GM19351 (cell line): ENCODE measurements at regions not wholly inside any gene's neighbourhood (a gene's known extent, or its start where the extent isn't known, plus 50 kb on each side); places are given as distances from the start of the nearest gene placed in this dataset.
"Not testable (repeated sequence)": the region's sequence is repeated elsewhere in the genome, so short reads cannot be mapped to it uniquely, and the experiment has no call there.

Experiments
- ATAC-seq: cut with Tn5 transposase; IDR thresholded peaks from one replicate; pipeline ENCODE4 v1.9.1; 2021; ENCODE audit warnings: mild to moderate bottlenecking, moderate library complexity; ENCODE audit not compliant: unreplicated experiment

DNA sequence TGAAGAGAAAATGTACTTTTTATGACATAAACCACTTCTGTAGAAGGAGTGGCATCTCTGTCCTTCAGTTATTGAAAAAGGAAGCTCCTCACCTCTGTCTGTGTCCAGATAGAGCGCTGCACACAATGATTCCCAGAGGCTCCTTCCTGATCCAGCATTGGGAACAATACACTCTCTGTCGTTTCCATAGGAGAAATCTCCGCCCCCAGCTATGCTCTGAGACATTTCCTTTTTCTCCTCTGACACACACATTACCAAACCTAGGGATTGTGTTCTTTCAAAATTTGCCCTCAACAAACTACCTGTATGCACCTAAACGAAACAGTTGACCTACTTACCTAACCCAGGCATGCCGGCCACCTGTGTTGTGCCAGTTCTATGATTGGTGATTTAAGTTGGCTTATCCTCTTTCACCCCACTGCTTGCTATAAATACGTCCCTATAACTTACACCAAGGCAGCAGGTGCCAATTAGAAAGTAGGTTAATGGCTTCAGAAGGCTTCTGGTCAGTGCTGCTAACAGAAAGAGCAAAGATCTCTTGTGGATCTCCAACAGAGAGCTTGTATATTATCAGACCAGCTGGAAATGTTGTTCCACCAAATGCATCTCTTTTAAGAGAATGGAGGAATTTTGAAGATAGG, 140.1 kb upstream of the JCAD start:
- no peak for ATAC-seq

DNA sequence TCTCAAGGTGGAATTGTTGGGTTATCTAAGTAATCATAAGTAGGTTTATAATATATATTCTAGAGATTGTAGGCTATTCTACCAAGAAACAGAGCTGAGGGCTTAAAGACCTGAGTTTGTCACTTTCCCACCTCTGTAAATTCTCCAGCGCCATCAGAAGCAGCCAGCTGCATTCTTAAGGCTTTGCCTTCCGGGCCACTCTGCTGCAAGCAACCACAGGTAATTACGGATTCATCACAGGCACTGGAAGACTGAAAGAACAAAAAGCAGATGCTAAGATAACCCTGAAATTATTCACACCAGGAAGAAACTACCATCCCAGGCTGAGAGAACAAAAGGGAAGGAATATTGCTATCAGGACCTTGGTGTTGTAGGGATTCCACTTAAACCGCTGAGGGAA, 137.8 kb upstream of the JCAD start:
- no peak for ATAC-seq

DNA sequence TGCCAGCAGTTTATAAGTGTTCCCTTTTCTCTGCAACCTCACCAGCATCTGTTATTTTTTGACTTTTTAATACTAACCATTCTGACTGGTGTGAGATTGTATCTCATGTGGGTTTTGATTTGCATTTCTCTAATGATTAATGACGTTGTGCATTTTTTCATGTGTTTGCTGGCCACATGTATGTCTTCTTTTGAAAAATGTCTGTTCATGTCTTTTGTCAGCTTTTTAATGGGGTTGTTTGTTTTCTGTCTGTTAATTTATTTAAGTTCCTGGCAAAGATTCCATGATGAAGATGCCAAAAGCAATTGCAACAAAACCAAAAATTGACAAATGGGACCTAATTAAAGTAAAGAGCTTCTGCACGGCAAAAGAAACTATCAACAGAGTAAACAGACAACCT, 137.2 kb upstream of the JCAD start:
- ATAC-seq: not testable (repeated sequence)

DNA sequence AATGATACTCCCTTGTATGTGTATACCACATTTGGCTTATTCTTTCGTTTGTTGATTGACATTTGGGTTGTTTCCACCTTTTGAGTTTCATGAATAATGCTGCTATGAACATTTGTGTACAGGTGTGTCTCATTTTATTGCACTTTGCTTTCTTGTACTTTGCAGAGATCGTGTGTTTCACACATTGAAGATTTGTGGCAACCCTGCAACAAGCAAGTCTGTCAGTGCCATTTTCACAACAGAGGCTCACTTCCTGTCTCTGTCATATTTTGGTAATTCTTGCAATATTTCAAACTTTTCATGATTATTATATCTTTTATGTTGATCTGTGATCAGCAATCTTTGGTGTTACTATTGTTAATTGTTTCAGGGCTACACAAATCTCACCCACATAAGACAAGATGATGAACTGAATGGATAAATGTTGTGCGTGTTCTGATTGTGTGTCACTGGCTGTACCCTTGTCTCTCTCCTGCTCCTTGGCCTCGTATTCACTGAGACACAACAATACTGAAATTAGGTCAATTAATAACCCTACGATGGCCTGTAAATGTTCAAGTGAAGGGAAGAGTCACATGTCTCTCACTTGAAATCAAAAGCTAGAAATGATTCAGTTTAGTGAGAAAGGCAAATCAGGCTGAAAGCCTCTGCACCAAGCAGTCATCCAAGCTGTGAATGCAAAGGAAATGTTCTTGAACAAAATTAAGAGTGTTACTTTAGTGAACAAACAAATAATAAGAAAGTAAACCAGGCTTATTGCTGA, 133.6 kb upstream of the JCAD start:
- no peak for ATAC-seq

DNA sequence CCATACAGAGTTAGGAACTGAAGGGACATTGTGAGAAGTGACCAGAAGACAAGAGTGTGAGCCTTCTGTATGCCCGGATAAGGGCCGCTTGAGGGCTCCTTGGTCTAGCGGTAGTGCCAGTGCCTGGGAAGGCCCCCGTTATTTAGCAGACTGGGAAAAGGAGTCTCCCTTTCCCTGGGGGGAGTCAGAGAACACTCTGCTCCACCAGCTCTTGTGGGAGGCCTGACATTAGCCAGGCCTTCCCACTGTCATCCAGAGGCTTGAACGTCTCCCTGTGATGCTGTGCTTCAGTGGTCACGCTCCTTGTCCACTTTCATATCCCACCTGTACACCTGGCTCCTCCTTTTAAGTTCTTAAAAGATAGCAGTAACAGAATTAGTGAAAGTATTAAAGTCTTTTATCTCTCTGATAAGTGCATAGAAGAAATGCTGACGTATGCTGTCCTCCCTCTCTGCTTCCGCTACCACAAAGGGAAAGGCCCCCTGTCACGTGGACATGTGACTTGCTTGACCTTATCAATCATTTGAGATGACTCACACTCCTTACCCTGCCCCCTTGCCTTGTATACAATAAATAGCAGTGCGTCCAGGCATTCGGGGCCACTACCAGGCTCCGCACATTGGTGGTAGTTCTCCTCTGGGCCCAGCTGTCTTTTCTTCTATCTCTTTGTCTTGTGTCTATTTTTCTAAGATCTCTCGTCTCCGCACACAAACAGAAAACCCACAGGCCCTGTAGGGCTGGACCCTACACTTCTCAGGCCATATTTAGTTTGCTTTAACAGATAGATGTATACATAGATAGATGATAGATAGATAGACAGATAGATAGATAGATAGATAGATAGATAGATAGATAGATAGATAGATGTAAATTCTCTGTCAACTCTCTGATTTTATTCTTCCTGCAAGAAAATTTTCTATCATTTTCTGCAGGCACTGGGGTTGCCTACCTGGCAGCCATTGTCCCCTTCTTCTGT, 131.5 kb upstream of the JCAD start:
- ATAC-seq: no peak

DNA sequence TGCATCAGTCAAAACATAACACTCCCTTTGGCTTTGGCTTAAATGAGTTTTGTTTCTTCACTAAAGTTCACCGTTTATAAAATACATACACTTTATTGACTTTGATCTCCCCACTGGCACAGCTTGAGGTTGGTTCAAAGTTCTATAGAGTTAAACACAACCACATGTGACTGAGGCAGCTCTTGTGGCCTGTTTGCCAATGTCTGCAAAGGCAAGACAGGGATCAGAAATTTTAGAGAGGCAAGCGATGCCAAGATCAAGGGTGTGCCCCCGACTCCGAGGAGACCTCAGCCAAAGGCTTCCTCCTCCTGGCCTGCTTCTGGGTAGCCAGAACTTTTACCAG, 129.8 kb upstream of the JCAD start:
- ATAC-seq: no peak

DNA sequence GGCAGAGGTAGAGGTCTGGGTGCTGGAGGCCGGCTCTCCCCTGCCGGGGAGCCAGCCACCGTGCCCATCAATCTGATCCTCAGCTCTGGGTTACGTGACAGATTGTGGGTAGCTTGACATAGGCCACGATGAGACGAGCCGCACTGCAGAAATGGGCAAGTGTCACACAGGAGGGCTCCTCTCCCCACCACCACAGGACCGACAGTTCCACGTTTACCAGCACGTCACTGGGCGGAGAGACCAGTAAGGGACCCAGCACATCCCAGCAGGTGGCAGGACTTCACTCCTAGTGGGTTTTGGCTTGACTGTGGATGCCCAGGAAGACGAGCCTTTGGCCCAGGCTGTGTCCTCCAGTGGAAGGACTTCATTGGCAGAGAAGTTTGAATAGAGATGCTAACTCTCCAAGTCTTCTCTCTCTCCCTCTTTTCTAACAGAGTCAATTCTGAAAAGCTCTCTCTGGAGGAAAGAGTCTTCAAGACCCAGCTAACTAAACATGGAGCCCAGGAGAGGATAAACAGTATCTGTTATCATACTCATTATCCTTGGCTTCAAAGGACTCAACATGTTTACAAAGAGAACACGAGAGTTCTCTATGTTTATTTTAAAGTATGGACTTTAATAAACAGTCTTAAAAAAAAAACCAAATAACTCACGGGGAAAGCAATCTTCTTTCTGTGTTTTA, 129.3 kb upstream of the JCAD start:
- no peak for ATAC-seq

DNA sequence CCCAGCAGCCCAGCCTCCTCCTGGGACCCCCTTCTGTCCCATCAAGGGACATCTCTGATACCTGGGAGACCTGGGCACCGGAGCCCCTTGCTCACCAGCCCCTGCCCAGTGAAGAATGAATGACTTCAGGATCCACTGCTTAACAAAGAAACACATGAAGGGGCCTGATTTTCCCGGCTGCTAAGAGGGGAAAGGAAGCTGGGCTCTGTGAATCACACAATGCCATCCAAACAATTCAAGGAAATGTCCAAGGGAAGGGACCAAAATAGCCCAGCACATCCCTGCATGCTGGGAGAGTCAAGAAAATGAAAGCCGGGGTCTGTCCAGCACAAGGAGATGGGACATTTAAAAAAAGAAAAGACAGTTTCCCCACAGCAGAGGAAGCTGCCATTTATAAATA, 128.7 kb upstream of the JCAD start:
- ATAC-seq: no peak

DNA sequence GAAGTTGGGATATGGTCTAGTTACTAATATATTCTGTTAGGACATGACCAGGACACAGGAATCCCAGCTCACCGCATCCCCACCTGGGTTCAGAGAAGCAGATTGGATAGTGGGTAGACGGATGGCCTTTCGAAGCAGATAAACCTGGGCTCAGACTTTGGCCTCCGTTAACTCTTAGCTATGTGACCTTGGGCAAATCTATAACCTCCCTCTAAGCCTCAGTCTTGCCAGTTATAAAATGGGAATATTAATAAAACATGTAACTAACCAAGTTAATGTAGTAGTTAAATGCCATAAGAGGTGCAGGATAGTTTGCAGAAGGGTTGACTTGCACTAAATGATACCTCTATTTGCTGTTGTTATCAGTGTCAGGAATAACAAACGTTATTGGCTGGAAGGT, 127.6 kb upstream of the JCAD start:
- ATAC-seq: no peak

DNA sequence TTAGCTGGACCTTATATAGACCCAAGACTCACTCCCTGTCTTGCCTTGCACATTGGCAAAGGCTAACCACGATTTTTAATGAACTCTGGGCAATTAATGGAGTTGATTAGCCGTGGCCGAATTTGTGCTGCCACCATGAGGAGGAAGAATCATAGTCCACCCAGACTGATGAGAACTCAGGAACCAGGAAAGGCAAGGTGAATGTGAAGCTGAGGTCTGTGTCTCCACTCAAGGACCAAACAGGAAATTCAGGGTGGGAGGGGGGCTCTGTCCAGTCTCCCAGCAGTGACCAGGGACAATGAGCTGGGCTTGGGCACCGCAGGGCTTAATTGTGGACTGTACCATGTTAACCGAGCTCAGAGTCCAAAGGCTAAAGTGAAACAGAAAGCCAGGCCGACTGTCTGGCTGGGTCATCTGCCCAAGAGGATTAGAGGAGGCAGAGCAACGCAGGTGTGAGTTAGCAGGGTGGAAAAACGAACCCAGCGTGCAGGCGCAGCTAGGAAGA, 127.0 kb upstream of the JCAD start:
- peak; percentile 86 for ATAC-seq

DNA sequence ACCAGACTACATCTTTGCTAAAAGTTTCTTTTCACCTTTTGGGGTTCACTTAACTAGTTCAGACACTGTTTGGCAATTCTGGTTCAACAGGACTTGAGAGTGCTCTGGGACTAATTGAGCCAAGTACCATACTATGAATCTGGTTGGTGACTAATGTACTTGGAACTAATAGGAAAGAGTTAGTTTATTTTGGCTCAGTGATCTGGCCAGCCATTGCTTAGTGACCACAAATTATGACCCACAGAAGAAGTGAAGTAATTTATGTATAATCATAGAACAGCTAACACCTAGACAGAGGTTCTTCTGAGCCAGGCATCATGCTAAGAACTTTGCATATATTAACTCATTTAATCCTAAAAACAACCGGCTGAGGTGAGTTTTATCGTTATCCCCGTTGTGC, 126.5 kb upstream of the JCAD start:
- no peak for ATAC-seq

DNA sequence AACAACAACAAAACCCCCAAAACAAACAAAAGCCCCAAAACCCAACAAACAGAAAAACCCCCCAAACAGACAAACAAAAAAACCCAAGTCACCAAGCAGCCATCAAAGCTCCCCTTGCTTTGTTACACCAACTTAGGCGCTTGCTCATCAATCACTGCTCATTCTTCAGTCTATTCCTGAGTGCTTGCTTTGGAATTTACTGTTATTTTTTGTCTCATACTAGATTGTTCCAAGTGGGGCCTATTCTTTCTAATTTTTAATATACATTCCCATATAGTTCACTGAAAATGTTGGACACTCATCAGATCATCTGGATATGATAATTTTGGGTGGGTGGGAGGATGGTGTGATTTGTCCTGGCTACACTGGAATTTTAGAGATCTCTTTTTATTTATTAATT, 126.0 kb upstream of the JCAD start:
- ATAC-seq: no peak

DNA sequence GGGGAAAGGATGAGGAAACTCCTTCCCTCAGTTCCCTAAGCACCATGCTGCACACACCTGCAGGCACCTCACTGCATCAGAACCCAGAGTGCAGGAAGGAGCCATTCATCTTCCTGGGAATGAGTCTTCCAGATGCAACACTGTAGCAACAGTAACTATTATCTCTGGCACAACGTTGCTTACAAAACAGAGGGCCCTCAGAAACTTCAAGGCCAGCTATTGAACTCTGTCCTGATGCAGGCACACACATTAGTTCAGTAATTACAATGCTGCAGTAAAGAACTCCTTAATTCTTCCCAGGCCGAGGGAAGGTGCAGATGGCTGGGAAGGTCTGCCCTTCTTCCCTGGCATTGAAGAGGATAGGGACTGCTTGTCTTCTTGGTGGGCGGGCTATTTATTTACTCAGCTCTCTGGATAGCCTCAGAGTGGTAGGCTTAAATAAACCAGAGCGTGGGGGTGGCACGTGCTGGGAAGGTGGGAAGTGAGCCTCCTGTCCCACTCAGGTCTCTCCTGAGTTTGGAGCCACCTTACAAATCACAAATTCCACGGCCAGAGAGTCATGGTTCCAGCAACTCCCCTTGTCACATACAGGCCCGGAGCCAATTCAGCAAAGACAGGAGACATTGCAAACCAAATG, 125.1 kb upstream of the JCAD start:
- no peak for ATAC-seq

DNA sequence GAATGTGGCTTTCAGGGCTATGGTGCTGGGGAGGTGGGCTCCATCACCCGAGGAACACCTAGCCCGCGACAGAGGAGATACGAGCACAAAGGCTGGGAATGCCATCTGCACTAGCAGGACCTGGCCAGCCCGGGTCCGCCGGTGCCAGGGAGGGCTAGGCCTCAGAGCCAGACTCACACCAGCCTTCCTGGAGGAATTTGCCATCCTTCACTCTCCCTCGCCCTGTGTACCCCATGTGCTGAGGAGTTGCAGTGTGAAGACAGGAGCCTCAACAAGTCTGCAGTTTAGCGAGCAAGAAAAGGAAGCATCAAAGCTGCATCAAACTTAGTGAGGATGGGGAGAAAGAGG, 123.6 kb upstream of the JCAD start:
- no peak for ATAC-seq

DNA sequence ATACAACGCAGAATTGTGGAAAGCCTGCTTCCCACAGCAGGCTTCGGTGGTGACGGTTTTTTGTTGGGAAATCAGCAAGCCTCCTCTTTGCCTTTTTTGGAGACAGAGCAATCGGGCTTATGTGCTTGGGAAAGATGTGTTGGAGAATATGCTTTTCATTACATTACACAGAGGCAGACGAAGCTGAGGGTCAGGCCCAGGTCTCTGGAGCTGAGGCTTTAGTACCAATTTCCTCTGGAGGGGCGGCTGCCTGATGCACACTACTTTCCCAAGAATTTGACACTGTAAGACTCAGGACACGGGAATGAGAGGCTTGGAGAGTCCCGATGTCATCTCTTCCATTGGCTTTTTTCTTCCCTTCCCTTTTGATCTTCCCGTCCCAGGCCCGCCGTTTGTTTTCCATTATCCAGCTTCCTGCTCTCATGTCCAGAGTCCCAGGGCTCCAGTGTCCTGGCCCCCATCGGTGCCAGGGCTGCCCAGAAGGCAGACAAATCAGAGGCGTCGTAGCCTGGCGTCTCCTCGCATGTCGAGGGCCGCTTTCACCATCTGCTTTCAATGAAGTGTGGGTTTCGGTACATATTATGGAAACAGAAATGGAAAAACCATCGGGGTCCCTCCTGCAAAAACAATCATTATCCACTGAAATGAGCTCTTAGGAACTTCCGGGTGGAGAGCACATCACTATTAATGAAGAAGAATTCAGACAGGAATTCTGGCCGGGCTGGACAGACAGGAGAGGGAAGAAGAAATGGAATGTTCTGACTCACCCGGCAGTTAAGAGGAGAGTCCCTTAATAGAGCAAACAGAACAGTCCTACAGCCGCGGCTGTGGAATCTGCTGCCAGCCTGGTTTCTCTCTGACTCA, 123.0 kb upstream of the JCAD start:
- no peak for ATAC-seq

DNA sequence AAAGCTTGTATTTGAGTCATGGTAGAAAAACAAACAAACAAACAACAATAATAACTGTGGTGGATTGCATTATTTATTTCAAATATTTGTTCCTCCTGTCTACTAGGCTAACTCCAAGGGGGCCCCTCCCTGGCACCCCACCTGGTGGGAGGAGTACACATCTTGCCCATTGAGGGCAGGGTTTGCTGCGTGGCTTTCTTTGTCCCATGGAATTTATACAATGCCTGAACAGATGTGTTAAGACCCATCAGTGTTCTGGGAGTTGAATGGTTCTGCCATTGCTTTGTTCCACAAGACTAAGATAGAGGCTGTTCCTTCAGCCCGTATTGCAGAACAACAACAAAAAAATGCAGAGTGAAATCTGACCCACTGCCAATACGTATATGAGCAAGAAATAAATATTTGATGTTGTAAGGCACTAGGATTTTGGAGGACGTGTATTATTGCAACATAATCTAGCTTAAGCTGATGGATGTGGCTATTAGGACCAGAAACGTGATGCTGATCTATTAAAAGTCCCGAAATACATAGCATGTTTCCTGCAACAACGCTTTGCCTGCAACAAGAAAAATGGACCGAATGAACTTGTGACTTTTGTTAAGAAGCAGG, 119.1 kb upstream of the JCAD start:
- no peak for ATAC-seq

DNA sequence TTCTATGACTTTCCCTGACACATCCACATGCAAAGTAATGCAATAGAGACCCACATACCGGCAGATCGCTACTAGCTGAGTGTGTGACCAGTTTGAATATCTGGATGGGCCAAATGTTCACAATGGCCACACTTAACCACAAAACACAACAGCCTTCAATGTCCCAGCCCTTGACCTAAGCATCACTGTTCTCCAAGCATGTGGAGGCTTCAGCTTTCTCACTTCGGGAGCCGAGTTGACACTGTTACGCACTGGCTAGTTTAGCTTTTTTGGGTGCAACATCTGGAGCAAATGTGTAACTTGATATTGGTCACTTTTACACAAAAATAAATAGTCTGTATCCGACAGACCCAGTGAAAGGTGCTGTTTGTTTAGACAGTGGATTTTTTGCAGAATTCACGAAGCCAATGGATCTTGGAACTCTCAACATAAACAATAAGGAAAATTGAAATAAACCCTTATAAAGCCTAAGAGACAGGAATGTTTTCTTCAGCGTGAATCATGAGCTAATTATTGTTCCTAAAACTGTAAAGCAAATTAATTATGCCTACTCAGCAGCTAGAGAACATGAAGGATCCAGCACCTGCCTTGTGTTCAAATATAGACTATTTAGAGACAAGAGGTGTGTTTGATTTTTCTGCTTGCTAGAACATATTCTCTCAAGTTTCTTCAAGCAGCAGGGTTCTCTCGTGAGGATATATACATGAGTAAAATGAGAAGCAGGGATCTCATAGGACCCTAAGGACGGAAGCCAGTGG, 117.6 kb upstream of the JCAD start:
- no peak for ATAC-seq

DNA sequence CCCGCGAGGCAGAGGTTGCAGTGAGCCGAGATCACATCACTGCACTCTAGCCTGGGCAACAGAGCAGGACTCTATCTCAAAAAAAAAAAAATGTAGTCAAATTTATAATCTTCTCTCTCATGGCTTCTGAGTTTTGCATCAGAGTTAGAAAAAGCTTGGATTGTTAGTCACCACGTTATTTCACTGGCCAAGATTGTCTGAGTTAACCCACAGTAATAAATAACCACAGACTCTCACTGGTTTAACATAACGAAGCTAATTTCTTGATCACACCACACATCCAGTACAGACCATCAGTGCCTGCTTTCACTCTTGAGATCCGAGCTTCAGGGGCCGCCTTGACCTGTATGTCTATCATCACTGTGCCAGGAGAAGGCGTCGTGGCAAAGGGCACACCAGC, 116.8 kb upstream of the JCAD start:
- no peak for ATAC-seq

DNA sequence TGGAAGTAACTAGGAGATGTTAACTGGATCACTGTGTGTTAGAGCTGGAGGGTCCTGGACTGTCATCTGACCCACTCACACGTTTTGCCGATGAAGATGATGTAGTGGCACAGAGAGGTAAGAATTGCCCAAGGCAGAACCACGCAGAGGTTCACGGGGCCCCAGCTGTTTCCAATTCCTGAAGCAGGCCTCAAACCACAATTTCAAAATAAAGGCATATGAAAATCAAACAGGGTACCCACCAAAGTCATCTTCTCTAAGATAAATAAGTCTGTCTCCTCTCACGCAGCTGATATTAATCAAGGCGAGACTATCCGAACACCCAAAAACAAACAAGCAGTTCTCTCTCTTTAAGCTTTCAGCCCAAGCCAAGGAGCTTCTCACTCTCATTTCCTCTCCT, 113.3 kb upstream of the JCAD start:
- ATAC-seq: no peak
